ENCODE measurements at regions not wholly inside any gene's neighbourhood (a gene's known extent, or its start where the extent isn't known, plus 50 kb on each side); places are given as distances from the start of the nearest gene placed in this dataset.

DNA sequence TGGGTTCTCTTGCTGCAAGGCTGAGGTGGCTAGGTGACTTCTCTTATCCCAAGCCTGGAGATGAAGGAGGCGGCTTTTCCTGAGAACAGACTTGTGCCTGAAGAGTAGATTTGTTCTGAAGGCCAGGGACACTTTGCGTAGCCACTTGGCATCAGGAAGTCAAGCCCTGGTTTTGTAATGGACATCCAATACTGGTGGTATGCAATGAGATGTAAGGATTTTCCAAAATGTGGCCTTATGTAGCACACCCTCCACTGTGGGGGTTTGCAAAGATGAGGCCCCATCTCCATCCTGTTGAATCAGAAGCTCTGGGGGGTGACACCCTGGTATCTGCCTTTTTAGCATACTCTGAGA, 124.5 kb upstream of the IPO9 start:
- H3K18ac ChIP-seq (ENCODE audit: extremely low read depth, low read length): no peak overlapping the region
- no peaks in the 10 kb centered on the region for H3K27me3 ChIP-seq (replicated peaks in 1 of 4; ENCODE audit: control insufficient read depth in 3 of 4, extremely low read depth in 1 of 4, insufficient read depth in 3 of 4, low read length in 3 of 4)
- H3K79me2 ChIP-seq (ENCODE audit: control insufficient read depth in 1 of 2, insufficient read depth in 2 of 2, low read length in 2 of 2): no peaks in the 10 kb centered on the region
- H2BK5ac ChIP-seq (ENCODE audit: low read depth, low read length): no peak overlapping the region
- no peak overlapping the region for H3K23ac ChIP-seq (ENCODE audit: insufficient read length)
- no peak overlapping the region for H3K27ac ChIP-seq (ENCODE audit: low read depth, low read length)
- WGBS, 2 experiments (ENCODE audit: extremely low coverage in 1 of 2, insufficient coverage in 1 of 2, insufficient read length in 1 of 2, insufficient replicate concordance in 2 of 2, low coverage in 1 of 2, low lambda C conversion rate in 2 of 2, missing lambda C conversion rate in 1 of 2): 54% methylated on average over 2 of the region's 2 CpGs; no CpG with 5 or more reads in 1 of the 2 experiments
- no peak overlapping the region for H3K14ac ChIP-seq (ENCODE audit: insufficient read length)
- no peak overlapping the region for H2AK5ac ChIP-seq (ENCODE audit: low read depth, low read length)
- no peak overlapping the region for H2AFZ ChIP-seq (ENCODE audit: low read length)
- H3K4ac ChIP-seq (replicated peaks; ENCODE audit: insufficient read length, low read depth, low read length): no peak overlapping the region
- H3K4me3 ChIP-seq (ENCODE audit: extremely low read depth in 1 of 4, insufficient read depth in 2 of 4, low read depth in 3 of 4, low read length in 4 of 4): no peak overlapping the region
- no peaks in the 10 kb centered on the region for H3K79me1 ChIP-seq (ENCODE audit: low read depth, low read length)
- no peak for FAIRE-seq
- peaks cover 0 to 2% of the 10 kb centered on the region in 2 experiments for H4K20me1 ChIP-seq (replicated peaks in 1 of 2; ENCODE audit: control insufficient read depth in 1 of 2, insufficient read depth in 2 of 2, low read length in 2 of 2)
- ChIA-PET POLR2A (ENCODE audit: partially characterized antibody) (interaction anchor here (0.7 to 1.6 kb wide), 2 partner anchors 64 to 145 kb away, joined by 3 to 6 read pairs; no protein-coding TSS in a partner anchor), CTCF (ENCODE audit: partially characterized antibody) (interaction anchor here (0.6 to 28.1 kb wide), 50 partner anchors 8 to 269 kb away, joined by 3 to 823 read pairs (median 6); no protein-coding TSS in a partner anchor)
- H2BK12ac ChIP-seq (ENCODE audit: low read depth, low read length): no peak overlapping the region
- H3K4me1 ChIP-seq (replicated peaks in 1 of 4; ENCODE audit: control insufficient read depth in 3 of 4, insufficient read depth in 4 of 4, low read length in 3 of 4): peaks cover 2 to 9% (median 5%) of the 10 kb centered on the region in 4 experiments; a peak in 5 of 7 replicates
- no peak overlapping the region for H4K5ac ChIP-seq (ENCODE audit: insufficient read length, low read depth, low read length)
- H3K9ac ChIP-seq (replicated peaks in 1 of 4; ENCODE audit: extremely low read depth in 1 of 4, low read depth in 3 of 4, low read length in 3 of 4): no peak overlapping the region
- H4K91ac ChIP-seq (replicated peaks; ENCODE audit: insufficient read length, low read length): no peak overlapping the region
- H3K56ac ChIP-seq (replicated peaks; ENCODE audit: insufficient read length, low read depth, low read length): no peak overlapping the region
- H2BK15ac ChIP-seq (ENCODE audit: low read length): no peak overlapping the region
- no peak overlapping the region for H3K4me2 ChIP-seq (ENCODE audit: insufficient read depth in 1 of 2, low read depth in 2 of 2, low read length in 2 of 2)
- no peaks in the 10 kb centered on the region; the same call in 1 of the 2 replicates for H3K23me2 ChIP-seq (ENCODE audit: low read depth, low read length)
- H2BK20ac ChIP-seq (ENCODE audit: low read length): no peak overlapping the region
- no peaks in the 10 kb centered on the region for H3K36me3 ChIP-seq (ENCODE audit: control insufficient read depth in 2 of 4, insufficient read depth in 4 of 4, low read length in 3 of 4)
- H4K8ac ChIP-seq (ENCODE audit: extremely low read depth, insufficient read depth, low read length): no peak overlapping the region
- DNase-seq (ENCODE audit: low read depth in 1 of 2, low spot score in 2 of 2): no peak
- no peak overlapping the region for H2BK120ac ChIP-seq (replicated peaks; ENCODE audit: low read depth, low read length)
- H3K9me3 ChIP-seq (ENCODE audit: insufficient read depth in 2 of 2, low read depth in 1 of 2, low read length in 1 of 2): no peaks in the 10 kb centered on the region
- TF ChIP-seq SIX5 (IDR thresholded peaks at IDR 0.05; ENCODE audit: low read depth, low read length) (no peak), SIN3A (conservative IDR thresholded peaks at IDR 0.05 in 1 of 2, IDR thresholded peaks at IDR 0.05 in 1 of 2; ENCODE audit: low read depth in 1 of 2, low read length in 2 of 2) (no peak), BACH1 (IDR thresholded peaks at IDR 0.05; ENCODE audit: low read length) (no peak), EP300 (IDR thresholded peaks at IDR 0.05; ENCODE audit: borderline replicate concordance in 1 of 2, low read depth in 2 of 2, low read length in 2 of 2) (no peak), TAF7 (optimal IDR thresholded peaks at IDR 0.05; ENCODE audit: borderline replicate concordance, low read depth, low read length) (no peak), GABPA (IDR thresholded peaks at IDR 0.05; ENCODE audit: borderline replicate concordance, insufficient read depth, low read length) (no peak), POLR2AphosphoS5 (IDR thresholded peaks at IDR 0.05; ENCODE audit: low read depth, low read length) (no peak), NANOG (IDR thresholded peaks at IDR 0.05; ENCODE audit: insufficient read depth, low read depth, low read length, poor library complexity, severe bottlenecking) (no peak)
- TF ChIP-seq, protein P1, sequence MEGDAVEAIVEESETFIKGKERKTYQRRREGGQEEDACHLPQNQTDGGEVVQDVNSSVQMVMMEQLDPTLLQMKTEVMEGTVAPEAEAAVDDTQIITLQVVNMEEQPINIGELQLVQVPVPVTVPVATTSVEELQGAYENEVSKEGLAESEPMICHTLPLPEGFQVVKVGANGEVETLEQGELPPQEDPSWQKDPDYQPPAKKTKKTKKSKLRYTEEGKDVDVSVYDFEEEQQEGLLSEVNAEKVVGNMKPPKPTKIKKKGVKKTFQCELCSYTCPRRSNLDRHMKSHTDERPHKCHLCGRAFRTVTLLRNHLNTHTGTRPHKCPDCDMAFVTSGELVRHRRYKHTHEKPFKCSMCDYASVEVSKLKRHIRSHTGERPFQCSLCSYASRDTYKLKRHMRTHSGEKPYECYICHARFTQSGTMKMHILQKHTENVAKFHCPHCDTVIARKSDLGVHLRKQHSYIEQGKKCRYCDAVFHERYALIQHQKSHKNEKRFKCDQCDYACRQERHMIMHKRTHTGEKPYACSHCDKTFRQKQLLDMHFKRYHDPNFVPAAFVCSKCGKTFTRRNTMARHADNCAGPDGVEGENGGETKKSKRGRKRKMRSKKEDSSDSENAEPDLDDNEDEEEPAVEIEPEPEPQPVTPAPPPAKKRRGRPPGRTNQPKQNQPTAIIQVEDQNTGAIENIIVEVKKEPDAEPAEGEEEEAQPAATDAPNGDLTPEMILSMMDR (IDR thresholded peaks at IDR 0.05; ENCODE audit: control extremely low read depth in 1 of 3, insufficient read depth in 1 of 3, low read depth in 1 of 3, low read length in 3 of 3): no peak
- TF ChIP-seq, protein P2, sequence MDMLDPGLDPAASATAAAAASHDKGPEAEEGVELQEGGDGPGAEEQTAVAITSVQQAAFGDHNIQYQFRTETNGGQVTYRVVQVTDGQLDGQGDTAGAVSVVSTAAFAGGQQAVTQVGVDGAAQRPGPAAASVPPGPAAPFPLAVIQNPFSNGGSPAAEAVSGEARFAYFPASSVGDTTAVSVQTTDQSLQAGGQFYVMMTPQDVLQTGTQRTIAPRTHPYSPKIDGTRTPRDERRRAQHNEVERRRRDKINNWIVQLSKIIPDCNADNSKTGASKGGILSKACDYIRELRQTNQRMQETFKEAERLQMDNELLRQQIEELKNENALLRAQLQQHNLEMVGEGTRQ (IDR thresholded peaks at IDR 0.05; ENCODE audit: low read length): no peak

Measured in H1 (cell line).